Progenitor cell of endocrine pancreas (in vitro differentiated cells): ENCODE measurements at regions not wholly inside any gene's neighbourhood (a gene's known extent, or its start where the extent isn't known, plus 50 kb on each side); places are given as distances from the start of the nearest gene placed in this dataset.
A peak's percentile ranks its signal among the peaks of the same experiment; 100 is the strongest.

Experiments used
- DNase-seq: peaks from one replicate; pipeline ENCODE4 v3.0.0; 2021; ENCODE audit warnings: low spot score; ENCODE audit not compliant: unreplicated experiment
- H3K27ac Mint-ChIP-seq: 2 replicates; pipeline ENCODE4 v1.8.0; 2021; ENCODE audit warnings: mild to moderate bottlenecking, moderate library complexity, mixed read lengths
- H3K27me3 Mint-ChIP-seq: 2 replicates; pipeline ENCODE4 v1.8.0; 2021; ENCODE audit warnings: mixed read lengths
- H3K36me3 Mint-ChIP-seq: 2 replicates; pipeline ENCODE4 v1.8.0; 2022; ENCODE audit warnings: mixed read lengths; ENCODE audit not compliant: insufficient read depth
- H3K4me1 Mint-ChIP-seq: 2 replicates; pipeline ENCODE4 v1.8.0; 2021; ENCODE audit warnings: low read depth, mixed read lengths
- H3K4me3 Mint-ChIP-seq: 2 replicates; pipeline ENCODE4 v1.8.0; 2021; ENCODE audit warnings: low read depth, mild to moderate bottlenecking, moderate library complexity, mixed read lengths
- H3K9me3 Mint-ChIP-seq: 2 replicates; pipeline ENCODE4 v1.8.0; 2021; ENCODE audit warnings: low read depth, mixed read lengths
- TF ChIP-seq, protein P1 (sequence below): fragments of 200-600 bp; sonication (generic); IDR thresholded peaks from one replicate; pipeline ENCODE4 v1.5.0; 2021; ENCODE audit warnings: antibody characterized with exemption, mild to moderate bottlenecking; ENCODE audit not compliant: unreplicated experiment

GRCh38 chr12:4069670-4070010 is 196.4 kb upstream of the PARP11 start:
- H3K9me3 Mint-ChIP-seq = peaks cover 8% of the 10 kb centered on the region
- H3K36me3 Mint-ChIP-seq = no peaks in the 10 kb centered on the region
- H3K4me3 Mint-ChIP-seq = no peak overlapping the region
- no peak overlapping the region for H3K27ac Mint-ChIP-seq
- H3K27me3 Mint-ChIP-seq = no peaks in the 10 kb centered on the region
- H3K4me1 Mint-ChIP-seq = peaks cover 1% of the 10 kb centered on the region
- no peak for DNase-seq
- TF ChIP-seq, protein P1, sequence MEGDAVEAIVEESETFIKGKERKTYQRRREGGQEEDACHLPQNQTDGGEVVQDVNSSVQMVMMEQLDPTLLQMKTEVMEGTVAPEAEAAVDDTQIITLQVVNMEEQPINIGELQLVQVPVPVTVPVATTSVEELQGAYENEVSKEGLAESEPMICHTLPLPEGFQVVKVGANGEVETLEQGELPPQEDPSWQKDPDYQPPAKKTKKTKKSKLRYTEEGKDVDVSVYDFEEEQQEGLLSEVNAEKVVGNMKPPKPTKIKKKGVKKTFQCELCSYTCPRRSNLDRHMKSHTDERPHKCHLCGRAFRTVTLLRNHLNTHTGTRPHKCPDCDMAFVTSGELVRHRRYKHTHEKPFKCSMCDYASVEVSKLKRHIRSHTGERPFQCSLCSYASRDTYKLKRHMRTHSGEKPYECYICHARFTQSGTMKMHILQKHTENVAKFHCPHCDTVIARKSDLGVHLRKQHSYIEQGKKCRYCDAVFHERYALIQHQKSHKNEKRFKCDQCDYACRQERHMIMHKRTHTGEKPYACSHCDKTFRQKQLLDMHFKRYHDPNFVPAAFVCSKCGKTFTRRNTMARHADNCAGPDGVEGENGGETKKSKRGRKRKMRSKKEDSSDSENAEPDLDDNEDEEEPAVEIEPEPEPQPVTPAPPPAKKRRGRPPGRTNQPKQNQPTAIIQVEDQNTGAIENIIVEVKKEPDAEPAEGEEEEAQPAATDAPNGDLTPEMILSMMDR = no peak

DNA sequence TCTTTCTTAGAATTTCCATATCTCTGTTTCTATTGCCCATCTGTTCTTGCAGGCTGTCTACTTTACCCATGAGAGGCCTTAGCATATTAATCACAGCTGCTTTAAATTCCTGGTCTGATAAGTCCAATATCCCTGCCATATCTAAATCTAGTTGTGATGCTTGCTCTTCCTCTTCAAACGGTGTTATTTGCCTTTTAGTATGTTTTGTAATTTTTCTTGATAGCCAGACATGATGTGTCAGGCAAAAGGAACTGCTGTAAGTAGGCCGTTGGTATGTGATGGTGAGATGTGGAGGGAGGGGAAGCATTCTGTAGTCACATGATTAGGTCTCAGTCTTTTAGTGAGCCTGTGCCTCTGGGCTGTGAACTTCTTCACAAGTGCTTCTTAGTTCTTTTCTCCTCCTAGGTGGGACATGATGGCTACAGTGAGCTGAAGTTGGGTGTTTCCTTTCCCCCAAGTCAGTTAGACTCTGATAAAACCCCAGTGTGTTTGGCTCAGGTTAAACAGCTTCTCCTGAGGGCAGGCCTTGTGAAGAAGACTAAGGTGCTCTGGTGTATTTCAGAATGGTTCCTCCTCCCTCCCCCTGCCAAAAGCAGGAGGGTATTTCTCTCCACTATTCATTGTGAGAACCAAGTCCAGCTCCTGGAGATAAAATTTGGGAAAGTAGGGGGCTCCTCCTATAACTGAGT is 195.9 kb upstream of the PARP11 start:
- H3K27me3 Mint-ChIP-seq = no peaks in the 10 kb centered on the region
- no peaks in the 10 kb centered on the region for H3K36me3 Mint-ChIP-seq
- DNase-seq = no peak
- H3K4me3 Mint-ChIP-seq = no peak overlapping the region
- H3K4me1 Mint-ChIP-seq = peaks cover 1% of the 10 kb centered on the region
- H3K9me3 Mint-ChIP-seq = peaks cover 5% of the 10 kb centered on the region
- TF ChIP-seq, protein P1 = no peak
- no peak overlapping the region for H3K27ac Mint-ChIP-seq

GRCh38 chr12:4064008-4064407 is 190.8 kb upstream of the PARP11 start:
- no peaks in the 10 kb centered on the region for H3K9me3 Mint-ChIP-seq
- no peaks in the 10 kb centered on the region for H3K36me3 Mint-ChIP-seq
- no peaks in the 10 kb centered on the region for H3K4me1 Mint-ChIP-seq
- peaks cover 2% of the 10 kb centered on the region for H3K27me3 Mint-ChIP-seq
- no peak overlapping the region for H3K27ac Mint-ChIP-seq
- H3K4me3 Mint-ChIP-seq = no peak overlapping the region
- no peak for DNase-seq
- TF ChIP-seq, protein P1 = no peak

GRCh38 chr12:4059898-4060568 is 186.8 kb upstream of the PARP11 start:
- H3K4me3 Mint-ChIP-seq = no peak overlapping the region
- H3K4me1 Mint-ChIP-seq = peaks cover 13% of the 10 kb centered on the region
- TF ChIP-seq, protein P1 = no peak
- H3K27ac Mint-ChIP-seq = no peak overlapping the region
- no peaks in the 10 kb centered on the region for H3K9me3 Mint-ChIP-seq
- no peak for DNase-seq
- H3K27me3 Mint-ChIP-seq = peaks cover 14% of the 10 kb centered on the region
- H3K36me3 Mint-ChIP-seq = no peaks in the 10 kb centered on the region

- H3K27ac Mint-ChIP-seq = peak overlapping the region; percentile 44
- peaks cover 28% of the 10 kb centered on the region for H3K27me3 Mint-ChIP-seq
- TF ChIP-seq, protein P1 = no peak
- no peak for DNase-seq
- H3K36me3 Mint-ChIP-seq = no peaks in the 10 kb centered on the region
- no peaks in the 10 kb centered on the region for H3K9me3 Mint-ChIP-seq
- peaks cover 13% of the 10 kb centered on the region for H3K4me1 Mint-ChIP-seq
- no peak overlapping the region for H3K4me3 Mint-ChIP-seq
These were observed 184.0 kb upstream of the PARP11 start for GRCh38 chr12:4056910-4057845.
